ENCODE measurements at regions not wholly inside any gene's neighbourhood (a gene's known extent, or its start where the extent isn't known, plus 50 kb on each side); places are given as distances from the start of the nearest gene placed in this dataset.

DNA sequence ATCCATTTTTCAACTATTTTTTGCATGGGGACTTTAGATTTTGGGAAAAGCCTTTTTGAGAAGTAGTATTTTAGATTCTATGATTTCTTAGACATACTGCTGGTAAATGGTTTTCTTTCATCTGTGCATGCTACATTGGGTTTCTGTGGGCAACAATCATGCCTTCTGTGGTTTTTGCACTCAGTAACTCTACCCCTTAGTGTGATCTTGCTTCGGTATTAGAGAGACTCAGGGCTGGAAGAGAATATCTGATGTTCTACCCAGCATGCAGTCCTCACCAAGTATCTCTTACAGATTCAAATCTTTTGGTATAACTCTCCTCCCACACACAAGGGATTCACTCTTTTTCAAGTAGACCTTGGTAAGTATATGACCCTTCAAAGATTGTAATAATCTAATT, 183.0 kb downstream of the PMAIP1 start:
- TF ChIP-seq, protein P1, sequence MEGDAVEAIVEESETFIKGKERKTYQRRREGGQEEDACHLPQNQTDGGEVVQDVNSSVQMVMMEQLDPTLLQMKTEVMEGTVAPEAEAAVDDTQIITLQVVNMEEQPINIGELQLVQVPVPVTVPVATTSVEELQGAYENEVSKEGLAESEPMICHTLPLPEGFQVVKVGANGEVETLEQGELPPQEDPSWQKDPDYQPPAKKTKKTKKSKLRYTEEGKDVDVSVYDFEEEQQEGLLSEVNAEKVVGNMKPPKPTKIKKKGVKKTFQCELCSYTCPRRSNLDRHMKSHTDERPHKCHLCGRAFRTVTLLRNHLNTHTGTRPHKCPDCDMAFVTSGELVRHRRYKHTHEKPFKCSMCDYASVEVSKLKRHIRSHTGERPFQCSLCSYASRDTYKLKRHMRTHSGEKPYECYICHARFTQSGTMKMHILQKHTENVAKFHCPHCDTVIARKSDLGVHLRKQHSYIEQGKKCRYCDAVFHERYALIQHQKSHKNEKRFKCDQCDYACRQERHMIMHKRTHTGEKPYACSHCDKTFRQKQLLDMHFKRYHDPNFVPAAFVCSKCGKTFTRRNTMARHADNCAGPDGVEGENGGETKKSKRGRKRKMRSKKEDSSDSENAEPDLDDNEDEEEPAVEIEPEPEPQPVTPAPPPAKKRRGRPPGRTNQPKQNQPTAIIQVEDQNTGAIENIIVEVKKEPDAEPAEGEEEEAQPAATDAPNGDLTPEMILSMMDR (IDR thresholded peaks at IDR 0.05): no peak
- TF ChIP-seq POLR2A (IDR thresholded peaks at IDR 0.05) (no peak), EP300 (IDR thresholded peaks at IDR 0.05) (no peak)

Data from tibial nerve (tissue), 4 donors.